22Rv1 (cell line): ENCODE measurements at regions not wholly inside any gene's neighbourhood (a gene's known extent, or its start where the extent isn't known, plus 50 kb on each side); places are given as distances from the start of the nearest gene placed in this dataset.

Source experiments
- CTCF ChIP-seq: fragments of 450-650 bp; IDR thresholded peaks from 2 replicates; pipeline ENCODE4 v1.5.1; 2017; ENCODE audit warnings: mild to moderate bottlenecking
- ZFX ChIP-seq: fragments of 450-650 bp; IDR thresholded peaks from 2 replicates; pipeline ENCODE4 v1.6.1; 2017; ENCODE audit warnings: antibody characterized with exemption, borderline replicate concordance

GRCh38 chr17:27241346-27241946 is 52.5 kb upstream of the WSB1 start:
- TF ChIP-seq CTCF, result no peak
- no peak for TF ChIP-seq ZFX
